ENCODE measurements at regions not wholly inside any gene's neighbourhood (a gene's known extent, or its start where the extent isn't known, plus 50 kb on each side); places are given as distances from the start of the nearest gene placed in this dataset.
"Not testable (repeated sequence)": the region's sequence is repeated elsewhere in the genome, so short reads cannot be mapped to it uniquely, and the experiment has no call there.

GRCh38 chr3:162719684-162720341, 1223.2 kb downstream of the OTOL1 start:
- H3K4me2 ChIP-seq (ENCODE audit: insufficient read depth, low read length) = no peak overlapping the region
- H3K4me1 ChIP-seq (ENCODE audit: insufficient read depth, low read length) = peaks cover 12% of the 10 kb centered on the region
- no peaks in the 10 kb centered on the region for H3K36me3 ChIP-seq (ENCODE audit: insufficient read depth, low read length)
- H3K27me3 ChIP-seq (ENCODE audit: insufficient read depth, low read length) = no peaks in the 10 kb centered on the region
- no peak for DNase-seq (ENCODE audit: insufficient read length, low spot score, missing footprints)
- peak overlapping the region; percentile 54 for H3K27ac ChIP-seq (ENCODE audit: low read depth, low read length)
- H4K20me1 ChIP-seq (ENCODE audit: insufficient read depth, low read length) = no peaks in the 10 kb centered on the region
- H3K4me3 ChIP-seq (ENCODE audit: insufficient read depth, low read length) = no peak overlapping the region
- H3K79me2 ChIP-seq (ENCODE audit: insufficient read depth, low read length) = no peaks in the 10 kb centered on the region
- TF ChIP-seq CTCF (IDR thresholded peaks at IDR 0.05; ENCODE audit: extremely low read depth, low read depth, low read length) = no peak
- H3K9me3 ChIP-seq (ENCODE audit: low read depth, low read length) = no peaks in the 10 kb centered on the region
- H2AFZ ChIP-seq (ENCODE audit: low read length) = no peak overlapping the region

- no peaks in the 10 kb centered on the region for H3K9me3 ChIP-seq (ENCODE audit: low read depth, low read length)
- no peaks in the 10 kb centered on the region for H3K79me2 ChIP-seq (ENCODE audit: insufficient read depth, low read length)
- H4K20me1 ChIP-seq (ENCODE audit: insufficient read depth, low read length) = no peaks in the 10 kb centered on the region
- H3K4me2 ChIP-seq (ENCODE audit: insufficient read depth, low read length) = no peak overlapping the region
- no peak overlapping the region for H3K27ac ChIP-seq (ENCODE audit: low read depth, low read length)
- H3K36me3 ChIP-seq (ENCODE audit: insufficient read depth, low read length) = no peaks in the 10 kb centered on the region
- H3K4me1 ChIP-seq (ENCODE audit: insufficient read depth, low read length) = peaks cover 12% of the 10 kb centered on the region
- no peak for TF ChIP-seq CTCF (IDR thresholded peaks at IDR 0.05; ENCODE audit: extremely low read depth, low read depth, low read length)
- no peak overlapping the region for H2AFZ ChIP-seq (ENCODE audit: low read length)
- no peaks in the 10 kb centered on the region for H3K27me3 ChIP-seq (ENCODE audit: insufficient read depth, low read length)
- DNase-seq (ENCODE audit: insufficient read length, low spot score, missing footprints) = no peak
- H3K4me3 ChIP-seq (ENCODE audit: insufficient read depth, low read length) = no peak overlapping the region
These were observed 1225.1 kb downstream of the OTOL1 start for GRCh38 chr3:162721736-162722135.

- no peak for TF ChIP-seq CTCF (IDR thresholded peaks at IDR 0.05; ENCODE audit: extremely low read depth, low read depth, low read length)
- no peaks in the 10 kb centered on the region for H3K79me2 ChIP-seq (ENCODE audit: insufficient read depth, low read length)
- no peak overlapping the region for H3K4me3 ChIP-seq (ENCODE audit: insufficient read depth, low read length)
- no peaks in the 10 kb centered on the region for H3K9me3 ChIP-seq (ENCODE audit: low read depth, low read length)
- H2AFZ ChIP-seq (ENCODE audit: low read length) = no peak overlapping the region
- H3K4me2 ChIP-seq (ENCODE audit: insufficient read depth, low read length) = no peak overlapping the region
- H3K27ac ChIP-seq (ENCODE audit: low read depth, low read length) = no peak overlapping the region
- no peak for DNase-seq (ENCODE audit: insufficient read length, low spot score, missing footprints)
- no peaks in the 10 kb centered on the region for H3K27me3 ChIP-seq (ENCODE audit: insufficient read depth, low read length)
- no peaks in the 10 kb centered on the region for H3K36me3 ChIP-seq (ENCODE audit: insufficient read depth, low read length)
- H4K20me1 ChIP-seq (ENCODE audit: insufficient read depth, low read length) = no peaks in the 10 kb centered on the region
- peaks cover 12% of the 10 kb centered on the region for H3K4me1 ChIP-seq (ENCODE audit: insufficient read depth, low read length)
These were observed 1225.7 kb downstream of the OTOL1 start for GRCh38 chr3:162722337-162722736.

- H3K9me3 ChIP-seq (ENCODE audit: low read depth, low read length); H3K27ac ChIP-seq (ENCODE audit: low read depth, low read length); H2AFZ ChIP-seq (ENCODE audit: low read length); H4K20me1 ChIP-seq (ENCODE audit: insufficient read depth, low read length); DNase-seq (ENCODE audit: insufficient read length, low spot score, missing footprints); H3K4me3 ChIP-seq (ENCODE audit: insufficient read depth, low read length); H3K79me2 ChIP-seq (ENCODE audit: insufficient read depth, low read length); H3K36me3 ChIP-seq (ENCODE audit: insufficient read depth, low read length); H3K4me2 ChIP-seq (ENCODE audit: insufficient read depth, low read length); H3K27me3 ChIP-seq (ENCODE audit: insufficient read depth, low read length): not testable (repeated sequence)
- peaks cover 12% of the 10 kb centered on the region for H3K4me1 ChIP-seq (ENCODE audit: insufficient read depth, low read length)
These were observed 1226.2 kb downstream of the OTOL1 start for GRCh38 chr3:162722796-162723195.

Data from osteoblast (primary cell).